GM21360 (cell line): ENCODE measurements at regions not wholly inside any gene's neighbourhood (a gene's known extent, or its start where the extent isn't known, plus 50 kb on each side); places are given as distances from the start of the nearest gene placed in this dataset.
"Not testable (repeated sequence)": the region's sequence is repeated elsewhere in the genome, so short reads cannot be mapped to it uniquely, and the experiment has no call there.

ENCODE experiments used
- ATAC-seq: cut with Tn5 transposase; IDR thresholded peaks from one replicate; pipeline ENCODE4 v1.9.1; 2021; ENCODE audit warnings: mild to moderate bottlenecking, moderate library complexity; ENCODE audit not compliant: unreplicated experiment

- no peak for ATAC-seq
Measured at GRCh38 chr1:80523861-80524260, 1276.9 kb upstream of the ADGRL2 start.

DNA sequence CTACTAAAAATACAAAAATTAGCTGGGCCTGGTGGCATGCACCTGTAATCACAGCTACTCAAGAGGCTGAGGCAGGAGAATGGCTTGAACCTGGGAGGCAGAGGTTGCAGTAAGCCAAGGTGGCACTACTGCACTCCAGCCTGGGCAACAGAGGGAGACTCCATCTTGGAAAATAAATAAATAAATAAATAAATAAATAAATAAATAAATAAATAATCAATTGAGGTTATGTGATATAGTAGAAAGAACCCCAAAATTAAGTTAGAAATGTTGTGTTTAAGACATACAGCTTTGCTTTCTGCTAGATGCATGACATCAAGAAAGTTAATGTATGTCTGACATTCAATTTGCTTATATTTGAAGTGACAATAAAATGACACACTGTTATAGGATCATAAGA lies 1277.7 kb upstream of the ADGRL2 start:
- not testable (repeated sequence) for ATAC-seq

- ATAC-seq: no peak
Measured at GRCh38 chr1:80520949-80521348, 1279.8 kb upstream of the ADGRL2 start.

DNA sequence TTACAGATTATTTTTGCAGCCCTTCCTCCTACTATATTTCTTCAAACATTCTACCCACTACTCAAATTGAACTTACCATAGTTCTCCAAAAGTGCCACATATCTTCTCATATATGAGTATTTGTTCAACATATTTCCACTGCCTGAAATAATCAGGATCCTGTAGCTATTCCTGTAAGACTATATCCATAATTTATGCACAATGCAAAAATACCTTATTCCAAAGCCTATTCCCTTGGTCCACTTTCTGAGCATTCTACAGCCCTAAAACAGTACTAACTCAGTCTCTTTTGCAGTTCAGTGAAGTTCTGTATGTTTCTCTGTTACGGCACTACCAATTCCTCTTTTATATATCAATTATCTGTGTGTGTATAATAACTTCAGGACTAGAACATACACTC lies 1283.7 kb upstream of the ADGRL2 start:
- ATAC-seq: no peak

GRCh38 chr1:80509965-80510522 lies 1290.7 kb upstream of the ADGRL2 start:
- no peak for ATAC-seq

- ATAC-seq: no peak
Measured at GRCh38 chr1:80506216-80506615, 1294.5 kb upstream of the ADGRL2 start.

- ATAC-seq: no peak
Measured at GRCh38 chr1:80498673-80499072, 1302.1 kb upstream of the ADGRL2 start.

- no peak for ATAC-seq
Measured at GRCh38 chr1:80495806-80496205, 1304.9 kb upstream of the ADGRL2 start.

DNA sequence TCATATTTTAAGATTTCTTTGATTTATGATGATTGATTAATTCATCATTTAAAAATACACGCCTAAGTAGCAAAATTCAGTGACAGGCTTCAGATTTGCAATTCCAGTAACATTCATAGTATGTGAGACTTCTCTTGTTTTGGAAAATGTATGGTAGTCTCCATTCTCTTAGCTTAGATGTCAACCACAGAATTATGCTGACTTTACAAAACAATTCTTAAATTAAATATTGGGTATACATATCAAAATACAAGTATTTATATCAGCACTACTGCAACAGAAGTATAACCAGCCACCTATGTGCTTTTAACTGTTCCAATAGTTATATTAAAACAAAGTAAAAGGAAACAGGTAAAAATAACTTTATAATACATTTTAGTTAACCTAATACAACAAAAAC lies 1328.6 kb upstream of the ADGRL2 start:
- ATAC-seq: no peak

DNA sequence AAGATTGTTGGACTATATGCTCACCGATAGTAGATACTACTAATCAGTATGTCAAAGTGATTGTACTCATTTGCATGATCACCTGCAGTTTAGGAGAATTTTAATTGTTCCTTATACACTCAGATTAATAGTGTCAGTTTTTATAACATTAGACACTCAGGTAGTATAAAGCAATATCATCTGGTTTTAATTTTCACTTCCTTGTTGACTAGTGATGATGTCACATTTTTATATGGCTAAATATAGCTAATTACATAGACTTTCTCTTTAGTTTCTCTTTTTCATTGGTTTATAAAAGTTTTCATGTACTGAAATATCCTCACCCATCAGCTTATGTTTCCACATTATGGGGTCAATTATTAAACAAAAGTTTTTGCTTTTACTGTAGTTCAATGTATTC lies 1332.4 kb upstream of the ADGRL2 start:
- no peak for ATAC-seq

DNA sequence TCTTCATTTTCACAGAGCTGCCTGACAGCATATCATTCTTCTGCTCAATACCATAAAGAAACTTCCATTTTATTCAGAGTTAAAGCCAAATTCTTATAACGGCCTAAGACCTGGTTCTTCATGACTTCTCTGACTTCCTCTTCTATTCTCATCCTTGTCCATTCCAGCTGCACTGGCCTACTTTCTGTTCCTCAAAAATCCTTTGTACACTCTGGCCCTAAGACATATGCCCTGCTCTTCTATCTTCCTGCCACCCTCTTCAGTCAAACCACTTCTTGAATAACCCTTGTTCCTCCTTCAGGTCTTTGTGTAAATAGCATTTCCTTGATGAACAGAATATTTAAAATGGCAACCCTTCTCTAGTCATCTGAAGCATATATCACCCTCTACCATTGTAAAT lies 1338.7 kb upstream of the ADGRL2 start:
- ATAC-seq: no peak

DNA sequence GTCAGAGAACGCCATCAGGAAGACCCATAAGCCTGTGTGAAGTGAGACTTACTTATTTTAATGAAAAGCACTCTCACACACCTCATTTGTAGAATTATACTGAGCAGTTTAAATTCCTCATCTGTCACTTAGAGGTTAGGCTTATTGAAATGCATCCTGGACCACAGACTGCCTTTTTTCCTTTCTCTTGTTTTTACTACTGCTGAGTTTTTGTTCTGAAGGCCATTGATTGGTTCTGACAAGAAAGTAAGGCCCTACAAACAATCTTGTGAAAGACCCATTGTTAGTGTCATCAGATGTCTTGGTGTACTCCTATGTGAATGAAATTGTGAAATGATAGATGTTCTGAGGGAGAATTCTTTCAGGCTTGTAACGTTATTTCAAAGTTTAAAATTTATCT lies 1343.3 kb upstream of the ADGRL2 start:
- no peak for ATAC-seq

DNA sequence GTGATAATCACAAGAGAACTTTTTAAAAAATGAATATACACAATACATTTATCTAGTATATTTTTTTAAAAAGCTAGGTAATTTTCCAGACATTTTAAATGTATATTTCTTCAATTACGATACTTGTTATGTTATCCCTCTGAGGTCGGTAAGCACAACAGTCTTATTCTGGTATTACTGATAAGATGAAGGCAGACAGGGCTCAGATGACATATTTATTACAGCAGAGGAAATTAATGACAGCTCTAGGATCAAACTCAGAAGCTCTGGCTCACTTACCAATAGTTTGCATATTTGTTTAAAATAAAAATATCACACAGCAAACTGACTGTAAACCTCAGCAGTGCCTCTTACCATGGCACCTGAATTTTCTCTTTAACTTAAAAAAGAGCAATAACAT lies 1347.0 kb upstream of the ADGRL2 start:
- no peak for ATAC-seq

GRCh38 chr1:80450711-80451110 lies 1350.0 kb upstream of the ADGRL2 start:
- no peak for ATAC-seq

DNA sequence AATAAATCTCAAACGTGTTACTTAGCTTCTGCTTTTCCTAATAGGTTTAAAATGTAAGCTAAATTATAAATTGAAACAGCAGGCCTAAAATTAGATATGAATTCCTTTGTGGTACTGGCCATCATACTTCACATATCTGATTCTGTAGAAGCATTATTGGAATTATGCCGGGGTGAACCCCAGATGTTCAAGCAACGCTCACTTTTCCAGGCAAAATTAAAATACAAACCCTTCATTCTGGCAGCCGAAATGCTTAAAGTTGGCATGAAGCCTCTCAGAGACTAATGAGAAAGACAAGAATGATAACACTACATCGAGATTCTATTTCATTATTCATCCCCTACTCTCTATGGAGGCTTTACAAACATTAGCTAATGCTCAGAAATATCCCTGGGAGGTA lies 1352.7 kb upstream of the ADGRL2 start:
- ATAC-seq: no peak

DNA sequence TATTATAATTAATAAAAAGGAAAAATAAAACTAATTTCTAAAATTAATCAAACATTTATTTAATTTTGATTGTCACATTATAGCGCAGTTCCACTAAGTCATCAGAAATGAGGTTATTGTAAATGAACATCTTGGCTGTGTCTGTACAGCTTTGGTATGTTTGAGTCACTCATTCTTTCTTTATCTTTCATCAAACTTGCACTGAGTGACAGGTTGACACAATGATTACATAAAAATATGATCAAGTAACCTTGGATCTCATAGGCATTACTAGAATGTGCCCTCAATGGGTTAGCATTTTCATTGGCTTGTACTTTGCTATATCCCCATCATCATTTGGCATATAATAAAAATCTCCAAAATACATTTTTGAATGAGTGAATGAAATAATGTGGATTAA lies 1353.2 kb upstream of the ADGRL2 start:
- ATAC-seq: no peak

DNA sequence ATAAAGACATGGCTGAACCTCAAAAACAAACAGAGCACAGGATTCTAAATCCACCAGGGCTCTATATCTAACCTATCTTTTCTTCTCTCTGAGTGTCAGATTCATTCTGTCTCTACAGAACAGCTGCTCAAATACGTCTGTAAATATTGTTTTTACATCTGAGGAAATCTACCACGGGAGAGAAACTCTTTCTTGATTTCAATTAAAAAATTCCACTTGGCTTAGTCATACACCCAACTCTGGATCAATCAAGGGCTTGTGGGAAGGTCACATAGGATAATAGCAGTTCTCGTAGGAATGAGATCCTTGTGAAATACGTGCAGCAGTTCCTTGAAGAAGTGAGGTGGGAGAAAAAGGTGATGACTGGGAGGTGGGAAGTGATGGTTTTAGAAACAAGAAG lies 1355.7 kb upstream of the ADGRL2 start:
- ATAC-seq: no peak

- ATAC-seq: no peak
Measured at GRCh38 chr1:80444171-80444570, 1356.6 kb upstream of the ADGRL2 start.

- no peak for ATAC-seq
Measured at GRCh38 chr1:80441664-80442063, 1359.1 kb upstream of the ADGRL2 start.

DNA sequence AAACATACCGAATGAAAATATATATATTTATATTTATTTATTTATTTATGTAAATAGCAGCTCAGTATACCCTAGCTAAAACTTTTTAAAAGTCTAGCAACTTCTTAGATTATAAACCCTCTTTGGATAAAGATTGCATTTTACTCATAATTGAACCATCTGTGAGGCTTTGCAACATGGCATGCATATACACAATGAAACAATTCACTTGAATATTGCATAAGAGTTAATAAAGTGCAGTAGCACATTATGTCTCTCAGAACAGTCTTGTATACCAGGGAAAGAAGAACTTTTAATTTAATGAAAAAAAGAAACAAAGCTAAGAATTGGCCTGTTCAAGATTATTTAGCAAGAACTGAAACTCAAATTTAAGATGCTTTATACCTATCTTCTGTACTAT lies 1363.9 kb upstream of the ADGRL2 start:
- ATAC-seq: no peak

GRCh38 chr1:80427881-80428280 lies 1372.9 kb upstream of the ADGRL2 start:
- no peak for ATAC-seq

DNA sequence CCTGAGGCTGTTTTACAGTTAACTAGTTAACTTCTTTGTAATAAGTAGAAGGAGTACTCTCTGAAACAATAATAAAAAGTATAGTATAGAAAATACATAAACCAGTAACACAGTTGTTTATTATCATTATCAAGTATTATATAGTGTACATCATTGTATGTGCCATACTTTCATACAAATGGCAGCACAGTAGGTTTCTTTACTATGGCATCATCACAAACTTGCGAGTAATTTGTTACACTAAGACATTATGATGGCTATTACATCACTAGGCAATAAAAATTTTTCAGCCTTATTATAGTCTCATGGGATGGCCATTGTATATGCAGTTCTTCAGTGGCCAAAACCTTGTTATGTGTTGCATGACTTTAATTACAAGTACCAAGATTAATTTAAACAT lies 1376.5 kb upstream of the ADGRL2 start:
- no peak for ATAC-seq

DNA sequence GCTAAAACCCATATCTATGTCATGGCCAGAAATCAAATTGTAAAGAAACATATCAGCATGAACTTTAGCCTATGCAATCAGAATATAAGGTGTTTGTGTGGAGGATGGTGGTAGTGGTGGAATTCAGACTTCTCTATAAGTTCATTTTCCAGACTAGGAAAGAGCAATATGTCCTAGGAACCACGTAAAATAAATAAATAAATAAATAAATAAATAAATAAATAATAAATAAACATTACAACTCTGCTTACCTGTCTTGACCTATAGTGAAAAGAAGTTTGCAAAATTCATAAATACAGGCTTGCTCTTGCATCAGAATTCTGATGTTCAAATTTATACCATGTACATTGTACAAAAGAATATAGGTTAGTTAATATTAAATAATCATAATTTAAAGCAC lies 1382.6 kb upstream of the ADGRL2 start:
- no peak for ATAC-seq

GRCh38 chr1:80417671-80418070 lies 1383.1 kb upstream of the ADGRL2 start:
- no peak for ATAC-seq
